Stimulated activated CD8-positive, alpha-beta memory T cell treated with anti-CD3 and anti-CD28 coated beads, Interleukin-7, amount 100 ng/mL, for 48 hours (primary cell): ENCODE measurements at regions not wholly inside any gene's neighbourhood (a gene's known extent, or its start where the extent isn't known, plus 50 kb on each side); places are given as distances from the start of the nearest gene placed in this dataset.
"Not testable (repeated sequence)": the region's sequence is repeated elsewhere in the genome, so short reads cannot be mapped to it uniquely, and the experiment has no call there.

Experiments
- DNase-seq, 2 donors: peaks; one replicate each; pipeline ENCODE4 v3.0.0-alpha.2; 2020; ENCODE audit warnings: low read depth in 1 of 2; ENCODE audit errors: extremely low read depth in 1 of 2

- no peak for DNase-seq
Measured at GRCh38 chr6:141976994-141977393, 155.7 kb upstream of the GJE1 start.

- DNase-seq, result not testable (repeated sequence)
Measured at GRCh38 chr6:141969768-141970415, 162.8 kb upstream of the GJE1 start.

- DNase-seq, result no peak
Measured at GRCh38 chr6:141969201-141969600, 163.5 kb upstream of the GJE1 start.

- DNase-seq, result no peak
Measured at GRCh38 chr6:141968632-141969031, 164.1 kb upstream of the GJE1 start.

GRCh38 chr6:141965016-141965545 lies 167.6 kb upstream of the GJE1 start:
- DNase-seq, result no peak

GRCh38 chr6:141963543-141964295 lies 169.0 kb upstream of the GJE1 start:
- no peak for DNase-seq

- no peak for DNase-seq
Measured at GRCh38 chr6:141957271-141957670, 175.5 kb upstream of the GJE1 start.

- DNase-seq, result no peak
Measured at GRCh38 chr6:141956868-141957267, 175.9 kb upstream of the GJE1 start.

- no peak for DNase-seq
Measured at GRCh38 chr6:141956046-141956761, 176.5 kb upstream of the GJE1 start.

GRCh38 chr6:141953072-141953471 lies 179.7 kb upstream of the GJE1 start:
- no peak for DNase-seq

GRCh38 chr6:141946502-141946901 lies 186.2 kb upstream of the GJE1 start:
- no peak for DNase-seq

GRCh38 chr6:141938664-141939063 lies 194.1 kb upstream of the GJE1 start:
- DNase-seq, result no peak

- no peak for DNase-seq
Measured at GRCh38 chr6:141932685-141933084, 200.0 kb upstream of the GJE1 start.

- not testable (repeated sequence) for DNase-seq
Measured at GRCh38 chr6:141926200-141926900, 206.4 kb upstream of the GJE1 start.

GRCh38 chr6:141925001-141925400 lies 207.7 kb upstream of the GJE1 start:
- DNase-seq, result no peak

- DNase-seq, result no peak
Measured at GRCh38 chr6:141922898-141923297, 209.8 kb upstream of the GJE1 start.

GRCh38 chr6:141916682-141917505 lies 215.8 kb upstream of the GJE1 start:
- DNase-seq, result not testable (repeated sequence)

GRCh38 chr6:141914646-141915045 lies 218.1 kb upstream of the GJE1 start:
- DNase-seq, result no peak

GRCh38 chr6:141906569-141907080 lies 226.1 kb upstream of the GJE1 start:
- DNase-seq, result no peak

- no peak for DNase-seq
Measured at GRCh38 chr6:141890661-141891060, 242.1 kb upstream of the GJE1 start.
